ENCODE measurements at regions not wholly inside any gene's neighbourhood (a gene's known extent, or its start where the extent isn't known, plus 50 kb on each side); places are given as distances from the start of the nearest gene placed in this dataset.

DNA sequence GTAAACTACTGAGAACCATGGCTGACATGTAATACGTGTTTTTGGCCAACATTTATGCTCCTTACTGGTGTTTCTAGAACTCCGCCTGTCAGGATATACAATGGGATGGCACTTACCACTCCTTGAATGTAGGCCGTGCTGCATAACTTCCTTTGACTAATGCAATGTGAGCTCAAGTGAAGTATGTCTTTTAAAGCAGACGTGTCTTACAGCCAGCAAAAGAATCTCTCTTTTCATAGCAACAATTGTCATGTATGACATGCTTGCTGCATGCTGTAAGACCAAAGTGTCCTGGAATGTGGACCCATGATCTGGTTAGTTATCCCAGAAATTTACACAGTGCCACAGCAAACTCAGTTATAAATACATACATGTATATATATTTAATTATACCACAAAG, 1202.7 kb upstream of the PIK3C3 start:
- TF ChIP-seq, protein P1, sequence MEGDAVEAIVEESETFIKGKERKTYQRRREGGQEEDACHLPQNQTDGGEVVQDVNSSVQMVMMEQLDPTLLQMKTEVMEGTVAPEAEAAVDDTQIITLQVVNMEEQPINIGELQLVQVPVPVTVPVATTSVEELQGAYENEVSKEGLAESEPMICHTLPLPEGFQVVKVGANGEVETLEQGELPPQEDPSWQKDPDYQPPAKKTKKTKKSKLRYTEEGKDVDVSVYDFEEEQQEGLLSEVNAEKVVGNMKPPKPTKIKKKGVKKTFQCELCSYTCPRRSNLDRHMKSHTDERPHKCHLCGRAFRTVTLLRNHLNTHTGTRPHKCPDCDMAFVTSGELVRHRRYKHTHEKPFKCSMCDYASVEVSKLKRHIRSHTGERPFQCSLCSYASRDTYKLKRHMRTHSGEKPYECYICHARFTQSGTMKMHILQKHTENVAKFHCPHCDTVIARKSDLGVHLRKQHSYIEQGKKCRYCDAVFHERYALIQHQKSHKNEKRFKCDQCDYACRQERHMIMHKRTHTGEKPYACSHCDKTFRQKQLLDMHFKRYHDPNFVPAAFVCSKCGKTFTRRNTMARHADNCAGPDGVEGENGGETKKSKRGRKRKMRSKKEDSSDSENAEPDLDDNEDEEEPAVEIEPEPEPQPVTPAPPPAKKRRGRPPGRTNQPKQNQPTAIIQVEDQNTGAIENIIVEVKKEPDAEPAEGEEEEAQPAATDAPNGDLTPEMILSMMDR (IDR thresholded peaks at IDR 0.05; ENCODE audit: low read depth, low read length): no peak
- TF ChIP-seq MYC (IDR thresholded peaks at IDR 0.05; ENCODE audit: low read depth, low read length) (no peak), POLR2A (IDR thresholded peaks at IDR 0.05; ENCODE audit: extremely low read depth, insufficient read length) (no peak)
- TF ChIP-seq, protein P2, sequence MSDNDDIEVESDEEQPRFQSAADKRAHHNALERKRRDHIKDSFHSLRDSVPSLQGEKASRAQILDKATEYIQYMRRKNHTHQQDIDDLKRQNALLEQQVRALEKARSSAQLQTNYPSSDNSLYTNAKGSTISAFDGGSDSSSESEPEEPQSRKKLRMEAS (IDR thresholded peaks at IDR 0.05; ENCODE audit: low read depth, low read length): no peak
- no peak overlapping the region for H3K4me3 ChIP-seq (ENCODE audit: low read depth, low read length)
- no peak for DNase-seq (ENCODE audit: low read depth)

GRCh38 chr18:40751186-40751585, 1203.8 kb upstream of the PIK3C3 start:
- TF ChIP-seq, protein P1 (IDR thresholded peaks at IDR 0.05; ENCODE audit: low read depth, low read length): no peak
- TF ChIP-seq POLR2A (IDR thresholded peaks at IDR 0.05; ENCODE audit: extremely low read depth, insufficient read length) (no peak), MYC (IDR thresholded peaks at IDR 0.05; ENCODE audit: low read depth, low read length) (no peak)
- TF ChIP-seq, protein P2 (IDR thresholded peaks at IDR 0.05; ENCODE audit: low read depth, low read length): no peak
- no peak for DNase-seq (ENCODE audit: low read depth)
- no peak overlapping the region for H3K4me3 ChIP-seq (ENCODE audit: low read depth, low read length)

DNA sequence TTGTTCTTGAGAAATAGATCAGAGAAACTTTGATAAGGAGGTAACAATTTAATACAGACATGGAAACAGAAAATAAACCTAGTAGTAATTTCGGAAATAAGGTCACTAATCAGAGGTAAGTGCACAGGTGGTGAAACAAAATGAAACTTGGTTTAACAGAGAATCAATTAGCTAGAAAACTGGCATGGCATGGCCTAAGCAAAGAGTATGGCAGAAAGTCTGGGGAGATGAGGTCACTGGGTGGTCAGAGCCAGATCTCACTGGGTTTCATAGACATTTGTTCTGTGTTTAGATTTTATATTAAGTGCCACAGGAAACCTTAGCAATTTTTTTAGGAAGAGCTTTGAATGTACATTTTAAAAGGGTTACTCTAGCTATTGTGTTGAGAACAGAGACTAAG, 1216.0 kb upstream of the PIK3C3 start:
- TF ChIP-seq MYC (IDR thresholded peaks at IDR 0.05; ENCODE audit: low read depth, low read length) (no peak), POLR2A (IDR thresholded peaks at IDR 0.05; ENCODE audit: extremely low read depth, insufficient read length) (no peak)
- TF ChIP-seq, protein P2 (IDR thresholded peaks at IDR 0.05; ENCODE audit: low read depth, low read length): no peak
- TF ChIP-seq, protein P1 (IDR thresholded peaks at IDR 0.05; ENCODE audit: low read depth, low read length): no peak
- no peak for DNase-seq (ENCODE audit: low read depth)
- no peak overlapping the region for H3K4me3 ChIP-seq (ENCODE audit: low read depth, low read length)

DNA sequence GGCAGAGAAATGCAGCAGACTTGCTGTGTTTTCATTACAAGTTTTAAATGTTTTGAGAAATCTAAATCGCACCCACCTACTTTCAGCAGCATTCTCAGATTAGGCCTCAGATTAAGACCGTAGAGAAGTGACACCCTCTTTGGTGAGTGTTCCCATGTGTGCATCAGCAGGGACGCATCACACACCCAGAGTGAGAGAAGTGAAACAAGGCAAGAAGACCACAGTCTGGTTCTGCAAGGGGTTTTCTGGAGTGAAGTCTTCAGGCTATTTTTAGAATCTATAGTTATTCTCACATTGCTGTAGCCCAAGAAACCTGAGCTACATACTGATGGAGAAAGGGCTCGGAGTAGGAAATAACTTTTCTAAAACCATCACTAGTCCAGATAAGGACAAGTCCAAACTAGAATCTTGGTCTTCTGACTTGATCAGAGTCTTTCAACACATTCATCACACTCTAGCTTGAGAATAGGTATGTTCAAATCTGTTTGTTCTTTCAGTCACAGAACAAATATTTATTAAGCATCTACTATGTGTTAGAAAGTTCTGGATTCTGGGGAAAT, 1216.6 kb upstream of the PIK3C3 start:
- no peak for DNase-seq (ENCODE audit: low read depth)
- H3K4me3 ChIP-seq (ENCODE audit: low read depth, low read length): no peak overlapping the region
- TF ChIP-seq, protein P1 (IDR thresholded peaks at IDR 0.05; ENCODE audit: low read depth, low read length): no peak
- TF ChIP-seq, protein P2 (IDR thresholded peaks at IDR 0.05; ENCODE audit: low read depth, low read length): no peak
- TF ChIP-seq POLR2A (IDR thresholded peaks at IDR 0.05; ENCODE audit: extremely low read depth, insufficient read length) (no peak), MYC (IDR thresholded peaks at IDR 0.05; ENCODE audit: low read depth, low read length) (no peak)

GRCh38 chr18:40708726-40709125, 1246.3 kb upstream of the PIK3C3 start:
- H3K4me3 ChIP-seq (ENCODE audit: low read depth, low read length): no peak overlapping the region
- no peak for DNase-seq (ENCODE audit: low read depth)
- no peak for TF ChIP-seq MYC (IDR thresholded peaks at IDR 0.05; ENCODE audit: low read depth, low read length)
- TF ChIP-seq POLR2A (IDR thresholded peaks at IDR 0.05; ENCODE audit: extremely low read depth, insufficient read length): no peak
- TF ChIP-seq, protein P1 (IDR thresholded peaks at IDR 0.05; ENCODE audit: low read depth, low read length): no peak
- TF ChIP-seq, protein P2 (IDR thresholded peaks at IDR 0.05; ENCODE audit: low read depth, low read length): no peak
